ENCODE measurements at regions not wholly inside any gene's neighbourhood (a gene's known extent, or its start where the extent isn't known, plus 50 kb on each side); places are given as distances from the start of the nearest gene placed in this dataset.

GRCh38 chr3:132904-133303 lies 63.7 kb upstream of the CHL1 start:
- no peak for DNase-seq (ENCODE audit: low spot score)
- TF ChIP-seq CTCF (IDR thresholded peaks at IDR 0.05): no peak
- no peak for ATAC-seq (ENCODE audit: low FRiP score)

- ATAC-seq (ENCODE audit: low FRiP score) (no peak), DNase-seq (ENCODE audit: low spot score) (no peak)
- TF ChIP-seq CTCF (IDR thresholded peaks at IDR 0.05): no peak
These were observed 55.7 kb upstream of the CHL1 start for GRCh38 chr3:140748-141330.

Measured in omental fat pad (tissue), 3 donors.